ENCODE measurements at regions not wholly inside any gene's neighbourhood (a gene's known extent, or its start where the extent isn't known, plus 50 kb on each side); places are given as distances from the start of the nearest gene placed in this dataset.

DNA sequence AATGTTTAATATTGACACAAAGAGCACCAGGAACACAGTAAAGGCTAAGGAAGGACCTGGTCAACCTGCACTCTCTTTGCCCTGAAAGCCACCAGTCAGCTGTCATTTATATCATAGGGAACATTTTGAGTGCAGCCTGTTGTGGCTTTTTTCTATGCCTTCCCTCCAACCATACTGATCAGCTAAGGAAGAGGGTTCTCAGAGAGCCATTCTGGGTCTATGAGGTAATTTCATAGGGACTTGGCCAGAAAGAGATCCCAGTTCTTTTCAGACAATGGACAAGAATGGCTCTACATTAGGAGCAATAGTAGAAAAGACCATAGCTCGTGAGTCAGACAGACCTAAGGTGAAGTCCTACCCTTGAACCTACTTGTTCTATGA lies 132.8 kb downstream of the CCDC34 start:
- no peak for TF ChIP-seq POLR2A (IDR thresholded peaks at IDR 0.05)
- TF ChIP-seq, protein P1, sequence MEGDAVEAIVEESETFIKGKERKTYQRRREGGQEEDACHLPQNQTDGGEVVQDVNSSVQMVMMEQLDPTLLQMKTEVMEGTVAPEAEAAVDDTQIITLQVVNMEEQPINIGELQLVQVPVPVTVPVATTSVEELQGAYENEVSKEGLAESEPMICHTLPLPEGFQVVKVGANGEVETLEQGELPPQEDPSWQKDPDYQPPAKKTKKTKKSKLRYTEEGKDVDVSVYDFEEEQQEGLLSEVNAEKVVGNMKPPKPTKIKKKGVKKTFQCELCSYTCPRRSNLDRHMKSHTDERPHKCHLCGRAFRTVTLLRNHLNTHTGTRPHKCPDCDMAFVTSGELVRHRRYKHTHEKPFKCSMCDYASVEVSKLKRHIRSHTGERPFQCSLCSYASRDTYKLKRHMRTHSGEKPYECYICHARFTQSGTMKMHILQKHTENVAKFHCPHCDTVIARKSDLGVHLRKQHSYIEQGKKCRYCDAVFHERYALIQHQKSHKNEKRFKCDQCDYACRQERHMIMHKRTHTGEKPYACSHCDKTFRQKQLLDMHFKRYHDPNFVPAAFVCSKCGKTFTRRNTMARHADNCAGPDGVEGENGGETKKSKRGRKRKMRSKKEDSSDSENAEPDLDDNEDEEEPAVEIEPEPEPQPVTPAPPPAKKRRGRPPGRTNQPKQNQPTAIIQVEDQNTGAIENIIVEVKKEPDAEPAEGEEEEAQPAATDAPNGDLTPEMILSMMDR (IDR thresholded peaks at IDR 0.05) = no peak

All from uterus (tissue), 2 donors.